ENCODE measurements at regions not wholly inside any gene's neighbourhood (a gene's known extent, or its start where the extent isn't known, plus 50 kb on each side); places are given as distances from the start of the nearest gene placed in this dataset.
"Not testable (repeated sequence)": the region's sequence is repeated elsewhere in the genome, so short reads cannot be mapped to it uniquely, and the experiment has no call there.

DNA sequence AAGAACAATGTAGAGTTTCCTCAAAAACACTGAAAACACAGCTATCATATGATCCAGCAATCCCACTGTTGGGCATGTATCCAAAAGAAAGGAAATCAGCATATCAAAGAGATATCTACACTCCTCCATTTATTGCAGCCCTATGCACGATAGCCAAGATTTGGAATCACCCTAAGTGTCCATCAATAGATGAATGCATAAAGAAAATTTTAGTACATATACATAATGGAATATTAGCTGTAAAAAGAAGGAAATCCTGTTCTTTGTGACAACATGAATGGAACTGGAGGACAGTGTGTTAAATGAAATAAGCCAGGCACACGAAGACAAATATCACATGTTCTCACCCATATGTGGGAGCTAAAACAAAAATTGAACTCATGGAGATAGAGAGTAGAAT, 114.5 kb upstream of the FN1 start:
- TF ChIP-seq ZNF274 (IDR thresholded peaks at IDR 0.05; ENCODE audit: low read depth, low read length) = no peak
- no peak overlapping the region for H3K4me3 ChIP-seq (ENCODE audit: low read length)

DNA sequence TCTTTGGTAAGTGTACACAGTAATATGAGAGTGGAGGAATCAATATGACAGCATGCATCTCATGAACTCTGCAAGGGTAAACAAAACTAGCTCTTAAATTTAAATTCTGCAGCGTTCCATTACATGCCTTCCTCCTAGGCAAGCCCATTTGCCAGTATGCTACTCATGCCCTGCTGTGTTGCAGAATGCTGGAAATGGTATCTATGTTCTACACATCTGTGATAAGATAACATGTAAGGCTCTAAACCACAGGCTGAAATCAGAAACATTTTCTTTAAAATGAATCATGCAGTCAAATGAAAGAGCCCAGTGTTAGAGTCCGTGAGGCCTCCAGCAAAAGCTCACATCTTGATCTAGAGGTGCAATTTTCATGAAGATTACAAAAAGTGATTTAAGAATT, 112.8 kb upstream of the FN1 start:
- no peak overlapping the region for H3K4me3 ChIP-seq (ENCODE audit: low read length)
- no peak for TF ChIP-seq ZNF274 (IDR thresholded peaks at IDR 0.05; ENCODE audit: low read depth, low read length)

DNA sequence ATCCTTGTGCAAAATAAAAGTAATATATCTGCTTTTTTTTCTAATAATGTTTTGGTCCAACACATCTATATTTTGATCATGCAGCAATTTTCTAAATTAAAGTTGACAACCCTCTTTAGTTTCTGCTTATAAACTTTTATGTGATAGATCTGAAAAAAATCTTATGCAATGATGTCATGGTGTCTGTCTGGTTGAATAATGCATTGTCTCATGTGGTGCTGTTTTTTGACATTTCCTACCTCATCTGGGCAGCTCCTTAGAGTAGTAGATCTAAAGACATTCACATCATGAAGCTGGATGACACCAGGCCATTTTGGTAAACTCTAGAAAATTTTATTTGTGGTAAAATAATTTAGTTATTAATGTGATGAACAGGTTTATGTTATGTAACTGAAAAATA, 106.8 kb upstream of the FN1 start:
- TF ChIP-seq ZNF274 (IDR thresholded peaks at IDR 0.05; ENCODE audit: low read depth, low read length) = no peak
- no peak overlapping the region for H3K4me3 ChIP-seq (ENCODE audit: low read length)

DNA sequence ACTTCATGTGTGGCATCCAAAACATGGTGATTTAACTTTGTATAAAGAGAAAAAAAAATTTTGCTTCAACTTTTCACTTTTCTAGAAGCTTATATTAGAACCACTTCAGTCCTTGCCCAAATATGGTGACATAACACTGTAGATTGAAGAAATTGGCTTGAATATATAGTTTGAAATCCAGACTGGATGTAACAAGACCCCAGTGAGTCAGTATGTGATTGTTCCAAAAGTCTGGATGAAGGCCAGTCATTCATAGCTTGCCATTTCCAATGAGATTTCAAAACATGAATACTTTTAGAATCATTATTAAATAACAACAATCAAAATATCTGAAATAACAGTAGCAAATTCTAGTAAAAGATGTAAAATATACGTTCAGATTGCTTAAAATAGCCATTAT, 104.8 kb upstream of the FN1 start:
- no peak overlapping the region for H3K4me3 ChIP-seq (ENCODE audit: low read length)
- no peak for TF ChIP-seq ZNF274 (IDR thresholded peaks at IDR 0.05; ENCODE audit: low read depth, low read length)

DNA sequence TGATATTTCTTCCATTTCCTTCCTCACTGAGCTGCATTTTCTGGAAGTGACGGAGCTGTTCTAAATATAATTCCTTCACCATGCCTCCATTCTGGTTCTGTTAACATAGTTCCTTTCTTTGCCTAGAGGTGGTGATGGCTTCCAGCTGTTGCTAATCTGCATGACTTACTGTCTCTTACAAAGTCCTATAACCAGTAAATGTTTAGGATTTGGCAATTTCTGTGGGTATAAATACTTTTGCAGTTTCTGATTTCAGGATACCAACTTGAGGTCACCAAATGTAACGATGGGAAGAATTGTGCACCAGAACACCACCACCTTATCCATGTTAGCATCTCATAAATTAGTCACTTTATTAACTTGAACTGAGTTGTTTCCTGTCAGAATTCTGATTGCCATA, 101.7 kb upstream of the FN1 start:
- no peak for TF ChIP-seq ZNF274 (IDR thresholded peaks at IDR 0.05; ENCODE audit: low read depth, low read length)
- no peak overlapping the region for H3K4me3 ChIP-seq (ENCODE audit: low read length)

DNA sequence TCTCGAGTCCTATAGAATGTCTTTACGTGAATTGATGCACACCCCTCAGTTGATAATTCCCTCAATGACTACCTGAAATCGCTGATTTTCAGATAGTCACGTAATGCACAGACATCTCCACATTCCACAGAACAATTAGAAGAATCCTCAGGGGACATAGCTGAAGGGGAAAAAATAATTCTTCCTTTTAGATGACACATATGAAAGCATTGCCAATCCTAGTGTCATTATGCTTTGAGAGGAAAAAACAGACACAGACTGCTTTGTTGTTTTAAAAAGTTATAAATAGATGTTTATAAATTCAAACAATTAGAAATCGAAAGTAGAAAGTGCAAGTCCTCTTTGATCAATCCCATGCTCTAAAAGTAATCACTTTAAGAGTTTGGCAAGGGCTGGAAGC, 100.6 kb upstream of the FN1 start:
- H3K4me3 ChIP-seq (ENCODE audit: low read length) = no peak overlapping the region
- TF ChIP-seq ZNF274 (IDR thresholded peaks at IDR 0.05; ENCODE audit: low read depth, low read length) = no peak

DNA sequence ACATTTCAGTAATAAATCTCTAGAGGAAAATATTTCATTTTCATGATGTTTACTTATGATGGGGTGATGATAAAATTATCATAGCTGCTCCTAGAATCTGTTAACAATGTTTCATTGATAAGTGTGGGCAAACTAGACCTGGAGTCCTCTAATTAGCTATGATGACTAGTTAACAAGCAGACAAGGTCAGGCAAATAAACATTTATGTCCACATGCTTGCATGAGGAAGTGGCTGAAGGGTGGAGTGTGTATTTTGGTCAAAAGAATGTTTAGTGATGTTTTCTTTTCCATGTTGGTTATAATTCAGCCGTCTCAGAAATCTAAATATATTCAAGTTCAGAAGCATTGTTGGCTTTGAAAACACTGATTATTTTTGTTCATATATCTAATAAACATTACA, 99.9 kb upstream of the FN1 start:
- no peak for TF ChIP-seq ZNF274 (IDR thresholded peaks at IDR 0.05; ENCODE audit: low read depth, low read length)
- no peak overlapping the region for H3K4me3 ChIP-seq (ENCODE audit: low read length)

DNA sequence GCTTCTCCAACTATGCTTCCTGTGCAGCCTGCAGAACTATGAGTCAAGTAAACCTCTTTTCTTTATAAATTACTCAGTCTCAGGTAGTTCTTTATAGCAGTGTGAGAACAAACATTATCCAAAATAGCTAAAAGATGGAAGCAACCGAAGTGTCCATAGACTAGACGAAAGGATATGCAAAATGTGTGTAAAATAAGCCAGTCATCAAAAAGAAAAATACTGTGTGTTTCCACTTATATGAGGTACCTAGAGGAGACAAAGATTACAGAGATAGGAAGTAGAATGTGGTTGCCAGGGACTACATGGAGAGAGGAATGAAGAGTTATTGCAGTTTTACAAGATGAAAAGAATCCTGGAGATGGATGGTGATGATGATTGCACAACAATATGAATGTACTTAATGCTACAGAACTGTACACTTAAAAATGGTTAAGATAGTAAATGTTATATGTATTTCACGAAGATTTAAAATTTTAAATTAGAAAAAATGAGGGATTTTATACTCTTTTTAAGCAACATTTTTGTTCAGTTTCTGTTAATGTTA, 99.3 kb upstream of the FN1 start:
- TF ChIP-seq ZNF274 (IDR thresholded peaks at IDR 0.05; ENCODE audit: low read depth, low read length) = no peak
- no peak overlapping the region for H3K4me3 ChIP-seq (ENCODE audit: low read length)

DNA sequence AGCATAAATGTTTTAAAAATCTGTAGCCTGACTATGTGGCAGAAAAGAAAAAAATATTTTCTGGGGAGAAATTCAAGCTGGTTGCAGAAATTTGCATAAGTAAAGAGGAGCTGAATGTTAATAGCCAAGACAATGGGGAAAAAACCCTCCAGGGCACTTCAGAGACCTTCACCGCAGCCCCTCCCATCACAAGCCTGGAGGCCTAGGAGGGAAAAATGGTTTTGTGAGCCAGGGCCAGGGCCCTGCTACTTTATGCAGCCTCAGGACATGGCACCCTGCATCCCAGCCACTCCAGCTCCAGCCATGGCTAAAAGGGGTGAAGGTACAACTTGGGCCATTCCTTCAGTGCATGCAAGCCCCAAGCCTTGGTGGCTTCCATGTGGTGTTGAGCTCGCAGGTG, 97.8 kb upstream of the FN1 start:
- H3K4me3 ChIP-seq (ENCODE audit: low read length) = not testable (repeated sequence)

DNA sequence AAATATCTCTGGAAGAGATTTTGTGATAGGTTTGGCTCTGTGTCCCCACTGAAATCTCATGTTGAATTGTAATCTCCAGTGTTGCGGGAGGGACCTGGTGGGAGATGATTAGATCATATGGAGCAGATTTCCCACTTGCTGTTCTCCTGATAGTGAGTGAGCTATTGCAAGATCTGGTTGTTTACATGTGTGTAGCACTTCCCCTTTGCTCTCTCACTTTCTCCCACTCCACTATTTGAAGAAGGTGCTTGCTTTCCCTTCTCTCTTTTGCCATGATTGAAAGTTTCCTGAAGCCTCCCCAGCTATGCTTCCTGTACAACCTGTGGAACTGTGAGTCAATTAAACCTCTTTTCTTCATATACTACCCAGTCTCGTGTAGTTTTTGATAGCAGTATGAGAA, 97.0 kb upstream of the FN1 start:
- no peak overlapping the region for H3K4me3 ChIP-seq (ENCODE audit: low read length)
- no peak for TF ChIP-seq ZNF274 (IDR thresholded peaks at IDR 0.05; ENCODE audit: low read depth, low read length)

DNA sequence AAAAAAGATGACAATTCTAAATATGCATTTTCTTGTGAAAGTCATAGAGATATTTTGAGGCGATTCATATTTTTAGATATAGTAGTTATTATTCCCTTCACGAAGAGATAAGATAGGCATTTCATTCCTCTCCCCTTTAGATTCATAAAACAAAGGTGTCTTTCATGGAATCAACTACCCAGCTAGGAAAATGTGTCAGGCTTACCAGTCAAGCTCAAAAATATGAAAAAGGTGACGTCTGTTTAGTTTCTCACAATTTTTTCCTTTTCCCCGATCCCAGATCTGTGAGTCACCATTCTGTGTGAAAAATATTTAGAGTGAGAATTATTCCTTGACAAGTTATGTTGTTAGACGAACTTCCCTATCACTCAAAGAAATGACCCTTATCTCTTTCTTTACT, 95.4 kb upstream of the FN1 start:
- H3K4me3 ChIP-seq (ENCODE audit: low read length) = no peak overlapping the region
- TF ChIP-seq ZNF274 (IDR thresholded peaks at IDR 0.05; ENCODE audit: low read depth, low read length) = no peak

DNA sequence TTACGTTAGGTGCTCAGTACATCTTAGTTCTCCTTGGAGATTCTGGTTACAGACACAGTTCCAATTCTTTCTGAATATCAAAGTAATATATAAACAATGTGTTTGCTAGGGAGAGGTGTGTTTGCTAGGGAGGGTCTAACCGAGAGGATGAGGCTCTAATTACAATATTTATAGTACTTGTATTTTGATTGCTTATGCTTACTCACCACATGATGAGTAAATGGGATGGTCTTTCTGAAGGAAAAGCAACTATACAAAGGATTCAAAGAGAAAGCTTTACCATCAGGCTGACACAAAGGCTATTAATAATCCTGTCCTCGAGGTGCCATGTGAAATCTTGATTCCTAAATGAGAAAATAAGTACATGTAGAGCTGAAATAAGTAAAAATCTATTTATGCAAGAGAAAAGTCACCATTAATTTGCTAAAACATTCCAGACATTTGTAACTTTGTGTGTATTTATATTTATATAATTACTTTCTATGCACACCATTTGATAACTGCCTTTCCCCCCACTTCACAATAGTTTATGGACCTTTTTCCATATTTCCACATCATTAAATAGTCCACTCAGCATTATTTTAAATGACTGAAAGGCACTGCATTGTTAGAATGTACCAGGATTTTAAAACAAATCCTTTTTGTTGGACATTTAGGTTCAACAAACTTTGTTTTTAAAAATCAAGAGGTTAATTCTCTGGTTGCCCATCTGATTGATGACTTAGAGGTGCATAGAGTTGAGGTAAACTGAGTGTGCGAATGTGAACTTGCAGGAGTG, 94.5 kb upstream of the FN1 start:
- no peak for TF ChIP-seq ZNF274 (IDR thresholded peaks at IDR 0.05; ENCODE audit: low read depth, low read length)

DNA sequence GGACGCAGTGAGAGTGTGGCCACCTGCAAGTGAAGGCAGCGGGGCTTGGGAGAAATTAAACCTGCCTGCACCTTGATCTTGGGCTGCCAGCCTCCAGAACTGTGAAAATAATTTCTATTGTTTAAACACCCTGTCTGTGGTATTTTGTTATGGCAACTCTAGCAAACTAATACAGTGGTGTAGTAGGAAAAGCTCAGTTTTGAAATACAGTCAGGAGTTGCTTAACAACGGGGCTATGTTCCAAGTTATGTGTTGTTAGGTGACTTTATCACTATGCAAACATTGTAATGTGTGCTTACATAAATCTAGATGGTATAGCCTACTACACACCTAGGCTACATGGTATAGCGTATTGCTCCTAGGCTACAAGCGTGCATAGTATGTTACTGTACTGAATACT, 93.4 kb upstream of the FN1 start:
- no peak overlapping the region for H3K4me3 ChIP-seq (ENCODE audit: low read length)
- TF ChIP-seq ZNF274 (IDR thresholded peaks at IDR 0.05; ENCODE audit: low read depth, low read length) = no peak

More for the DNA sequence above, 94.5 kb upstream of the FN1 start:
- no peak overlapping the region for H3K4me3 ChIP-seq (ENCODE audit: low read length)

DNA sequence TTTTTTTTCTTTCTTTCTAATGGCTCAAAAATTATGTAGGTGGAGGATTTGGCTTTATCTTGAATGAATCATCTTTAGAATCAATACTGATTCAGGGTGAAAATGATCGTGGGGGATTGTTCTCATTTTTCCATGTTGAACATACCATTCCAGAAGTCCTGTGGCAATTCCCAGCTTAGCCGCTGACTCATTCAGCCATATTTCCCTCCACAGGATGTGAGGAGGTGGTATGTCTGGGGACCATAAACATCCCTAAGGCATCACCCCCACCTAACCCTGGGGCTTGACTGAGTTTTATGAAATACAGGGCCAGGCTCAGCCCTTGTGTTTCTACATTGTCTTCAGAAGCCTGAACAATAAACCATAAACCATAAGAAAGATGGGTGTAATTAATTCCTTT, 92.7 kb upstream of the FN1 start:
- no peak for TF ChIP-seq ZNF274 (IDR thresholded peaks at IDR 0.05; ENCODE audit: low read depth, low read length)
- H3K4me3 ChIP-seq (ENCODE audit: low read length) = no peak overlapping the region

DNA sequence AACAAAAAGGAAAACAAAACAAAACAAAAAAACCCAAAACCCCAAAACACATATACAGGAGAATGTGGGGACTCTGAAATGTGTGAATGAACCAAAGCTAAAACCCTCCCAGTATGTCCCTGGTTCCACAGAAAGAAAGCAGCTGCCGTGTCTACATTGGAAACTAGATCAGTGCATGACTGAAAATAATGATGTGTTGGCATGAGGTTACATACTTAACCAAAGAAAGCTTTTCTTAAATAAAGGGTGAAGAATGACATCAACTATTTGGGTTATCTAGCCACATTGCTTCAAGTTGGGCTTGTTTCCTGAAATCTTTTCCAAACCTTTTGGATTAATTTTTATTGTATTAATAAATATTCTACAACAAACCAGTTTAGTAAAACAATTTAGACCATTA, 91.9 kb upstream of the FN1 start:
- no peak overlapping the region for H3K4me3 ChIP-seq (ENCODE audit: low read length)
- no peak for TF ChIP-seq ZNF274 (IDR thresholded peaks at IDR 0.05; ENCODE audit: low read depth, low read length)

DNA sequence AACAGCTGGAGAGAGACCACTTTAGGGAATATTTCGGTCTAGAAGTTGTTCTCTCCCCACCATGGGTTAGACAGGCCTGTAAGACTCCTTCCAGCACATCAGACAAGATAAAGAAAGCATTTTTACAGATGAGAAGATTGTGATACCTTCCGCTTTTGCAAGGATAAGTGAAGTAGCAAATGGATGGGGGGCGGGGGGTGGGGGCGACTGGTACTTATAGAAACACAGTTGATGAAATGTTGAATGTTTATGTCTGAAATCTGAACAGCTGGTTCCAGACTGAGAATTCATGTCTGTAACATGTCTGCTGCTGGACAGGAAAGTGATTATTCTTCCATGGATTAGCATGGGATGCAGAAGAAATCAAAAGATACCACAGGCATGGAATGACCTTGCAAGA, 90.5 kb upstream of the FN1 start:
- H3K4me3 ChIP-seq (ENCODE audit: low read length) = no peak overlapping the region
- no peak for TF ChIP-seq ZNF274 (IDR thresholded peaks at IDR 0.05; ENCODE audit: low read depth, low read length)
